Neuron (in vitro differentiated cells): ENCODE measurements at regions not wholly inside any gene's neighbourhood (a gene's known extent, or its start where the extent isn't known, plus 50 kb on each side); places are given as distances from the start of the nearest gene placed in this dataset.

Experiments used
- H2AFZ ChIP-seq: one replicate; pipeline ENCODE4 v1.6.1; 2013; ENCODE audit warnings: low read depth, mild to moderate bottlenecking, inconsistent platforms, low read length, moderate library complexity
- H3K27me3 ChIP-seq: one replicate; pipeline ENCODE4 v1.6.1; 2013; ENCODE audit warnings: low read length; ENCODE audit not compliant: insufficient read depth
- H3K36me3 ChIP-seq: one replicate; pipeline ENCODE4 v1.6.1; 2013; ENCODE audit warnings: low read length; ENCODE audit not compliant: insufficient read depth
- H3K4me1 ChIP-seq: one replicate; pipeline ENCODE4 v1.6.1; 2013; ENCODE audit warnings: low read length; ENCODE audit not compliant: insufficient read depth
- H3K4me3 ChIP-seq: 2 replicates; pipeline ENCODE4 v1.5.1; 2013; ENCODE audit warnings: mild to moderate bottlenecking, low read length, moderate library complexity
- H3K9me3 ChIP-seq: one replicate; pipeline ENCODE4 v1.6.1; 2013; ENCODE audit warnings: low read length

DNA sequence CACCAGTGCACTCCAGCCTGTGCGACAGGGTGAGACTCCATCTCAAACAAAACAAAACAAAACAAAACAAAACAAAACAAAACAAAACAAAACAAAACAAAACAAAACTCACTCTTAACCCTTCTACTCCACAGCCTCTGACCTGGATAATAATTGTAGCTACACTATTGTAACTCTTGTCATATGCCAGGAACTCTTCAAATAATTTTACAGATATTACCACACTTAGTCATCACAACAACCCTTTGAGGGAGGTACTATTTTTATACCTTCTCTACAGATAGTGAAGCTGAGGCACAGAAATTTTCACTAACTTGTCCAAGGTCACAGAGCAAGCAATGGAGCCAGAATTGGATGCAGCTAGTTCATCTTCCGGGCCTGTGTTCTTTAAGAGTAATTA is 547.8 kb downstream of the ADGRL2 start:
- H3K9me3 ChIP-seq = peaks cover 8% of the 10 kb centered on the region
- H3K4me3 ChIP-seq = no peak overlapping the region
- H3K36me3 ChIP-seq = no peaks in the 10 kb centered on the region
- no peaks in the 10 kb centered on the region for H3K27me3 ChIP-seq
- no peak overlapping the region for H2AFZ ChIP-seq
- peaks cover 10% of the 10 kb centered on the region for H3K4me1 ChIP-seq

DNA sequence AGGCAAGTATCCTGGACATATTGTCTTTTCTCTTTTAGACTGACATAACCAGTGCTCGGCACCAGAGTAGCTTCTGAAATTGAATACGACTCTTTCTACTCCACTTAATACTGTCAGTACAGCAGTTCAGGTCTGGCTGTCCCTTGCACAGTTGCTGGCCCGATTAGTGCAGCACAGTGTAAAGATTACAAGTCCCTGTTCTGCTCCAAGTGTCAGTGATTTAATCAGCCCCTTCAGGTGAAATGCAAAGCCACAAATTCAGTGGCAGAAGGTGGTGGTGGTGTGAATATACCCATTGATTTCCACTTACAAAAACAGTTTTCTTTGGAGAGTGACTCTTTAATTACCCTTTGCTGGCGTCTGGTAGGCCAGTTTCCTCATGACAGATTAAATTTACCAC is 545.4 kb downstream of the ADGRL2 start:
- Histone ChIP-seq H3K4me1 (no peaks in the 10 kb centered on the region), H3K4me3 (no peak overlapping the region), H3K27me3 (no peaks in the 10 kb centered on the region), H3K36me3 (no peaks in the 10 kb centered on the region), H2AFZ (no peak overlapping the region), H3K9me3 (peaks cover 8% of the 10 kb centered on the region)

DNA sequence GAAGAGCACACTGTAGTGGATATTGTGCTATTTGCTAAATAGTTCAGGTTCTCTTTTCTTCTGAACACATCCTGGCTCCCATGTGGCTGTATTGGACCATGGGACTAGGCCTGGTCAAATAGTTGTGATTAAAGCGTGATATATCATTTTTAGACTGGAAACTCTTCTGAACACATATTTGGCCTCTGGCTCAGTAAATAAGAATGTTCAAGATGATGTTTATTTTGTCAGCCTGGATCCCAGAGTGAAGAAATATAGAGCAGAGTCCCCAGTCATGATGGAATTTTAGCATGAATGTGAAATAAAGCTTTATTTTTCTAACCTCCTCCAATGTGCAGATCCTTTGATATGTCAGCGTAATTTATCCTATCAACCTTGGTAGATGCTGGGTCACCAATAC is 542.6 kb downstream of the ADGRL2 start:
- H3K4me3 ChIP-seq = no peak overlapping the region
- H2AFZ ChIP-seq = no peak overlapping the region
- no peaks in the 10 kb centered on the region for H3K4me1 ChIP-seq
- no peaks in the 10 kb centered on the region for H3K9me3 ChIP-seq
- no peaks in the 10 kb centered on the region for H3K27me3 ChIP-seq
- H3K36me3 ChIP-seq = no peaks in the 10 kb centered on the region

DNA sequence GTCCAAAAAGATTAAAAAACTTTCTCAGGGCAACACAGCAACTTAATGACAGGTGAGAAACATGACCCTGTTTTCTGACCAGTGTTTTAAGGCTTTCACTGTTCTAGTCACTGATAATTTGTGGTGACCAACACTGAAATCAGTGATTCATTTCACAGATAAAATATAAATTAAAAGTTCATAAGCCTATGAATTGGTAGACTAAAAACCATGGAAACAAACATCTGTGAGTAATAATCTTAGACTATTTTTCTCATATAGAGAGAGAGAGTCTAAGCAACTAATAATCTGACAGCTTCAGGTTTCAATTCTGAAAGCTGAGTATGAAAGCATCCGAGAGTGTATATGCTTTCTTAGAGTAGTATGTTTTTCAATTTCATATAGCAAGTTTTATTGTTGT is 536.9 kb downstream of the ADGRL2 start:
- no peak overlapping the region for H2AFZ ChIP-seq
- H3K9me3 ChIP-seq = no peaks in the 10 kb centered on the region
- H3K4me1 ChIP-seq = no peaks in the 10 kb centered on the region
- H3K27me3 ChIP-seq = no peaks in the 10 kb centered on the region
- H3K36me3 ChIP-seq = no peaks in the 10 kb centered on the region
- H3K4me3 ChIP-seq = no peak overlapping the region

DNA sequence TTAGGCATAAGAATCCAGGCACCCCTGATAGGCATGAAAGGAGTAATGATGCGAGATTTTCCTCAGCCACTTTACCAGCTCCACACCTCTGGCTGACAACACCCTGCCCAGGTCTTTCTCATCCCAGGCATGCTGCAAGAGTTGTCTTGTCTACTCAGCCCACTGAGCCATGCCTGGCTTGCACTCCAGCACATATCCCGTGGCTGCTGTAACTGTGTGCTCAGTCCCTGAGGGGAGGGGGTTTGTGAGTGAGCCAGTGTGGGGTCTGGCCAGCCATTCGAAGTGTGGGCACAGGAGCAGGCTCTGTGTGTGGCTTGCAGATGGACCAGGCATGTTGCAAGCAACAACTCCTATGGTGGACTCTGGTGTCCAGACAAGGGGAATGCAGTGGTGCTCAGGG is 529.6 kb downstream of the ADGRL2 start:
- peaks cover 8% of the 10 kb centered on the region for H3K4me1 ChIP-seq
- H3K36me3 ChIP-seq = no peaks in the 10 kb centered on the region
- H3K27me3 ChIP-seq = no peaks in the 10 kb centered on the region
- peaks cover 5% of the 10 kb centered on the region for H3K9me3 ChIP-seq
- H2AFZ ChIP-seq = no peak overlapping the region
- no peak overlapping the region for H3K4me3 ChIP-seq

DNA sequence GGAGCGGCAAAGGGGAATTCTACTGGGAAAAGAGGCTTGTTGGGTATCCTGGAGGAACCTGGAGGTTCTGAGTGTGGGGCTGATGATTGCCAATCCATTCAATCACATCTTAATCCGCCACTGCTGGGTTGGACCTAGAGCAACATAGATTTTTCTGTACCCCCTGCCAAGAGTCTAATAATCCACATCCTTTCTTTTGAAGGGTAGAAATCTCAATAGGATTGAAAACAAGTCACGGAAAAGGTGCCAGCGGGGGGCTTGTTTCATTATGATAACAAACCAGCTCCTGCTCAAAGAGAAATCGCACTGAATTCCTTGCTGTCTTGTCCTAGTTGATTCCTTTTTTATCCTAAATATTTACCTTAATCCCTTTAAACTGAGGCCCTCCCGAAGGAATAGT is 528.5 kb downstream of the ADGRL2 start:
- no peak overlapping the region for H2AFZ ChIP-seq
- H3K27me3 ChIP-seq = no peaks in the 10 kb centered on the region
- H3K9me3 ChIP-seq = peaks cover 5% of the 10 kb centered on the region
- no peaks in the 10 kb centered on the region for H3K36me3 ChIP-seq
- H3K4me3 ChIP-seq = no peak overlapping the region
- H3K4me1 ChIP-seq = peaks cover 8% of the 10 kb centered on the region

DNA sequence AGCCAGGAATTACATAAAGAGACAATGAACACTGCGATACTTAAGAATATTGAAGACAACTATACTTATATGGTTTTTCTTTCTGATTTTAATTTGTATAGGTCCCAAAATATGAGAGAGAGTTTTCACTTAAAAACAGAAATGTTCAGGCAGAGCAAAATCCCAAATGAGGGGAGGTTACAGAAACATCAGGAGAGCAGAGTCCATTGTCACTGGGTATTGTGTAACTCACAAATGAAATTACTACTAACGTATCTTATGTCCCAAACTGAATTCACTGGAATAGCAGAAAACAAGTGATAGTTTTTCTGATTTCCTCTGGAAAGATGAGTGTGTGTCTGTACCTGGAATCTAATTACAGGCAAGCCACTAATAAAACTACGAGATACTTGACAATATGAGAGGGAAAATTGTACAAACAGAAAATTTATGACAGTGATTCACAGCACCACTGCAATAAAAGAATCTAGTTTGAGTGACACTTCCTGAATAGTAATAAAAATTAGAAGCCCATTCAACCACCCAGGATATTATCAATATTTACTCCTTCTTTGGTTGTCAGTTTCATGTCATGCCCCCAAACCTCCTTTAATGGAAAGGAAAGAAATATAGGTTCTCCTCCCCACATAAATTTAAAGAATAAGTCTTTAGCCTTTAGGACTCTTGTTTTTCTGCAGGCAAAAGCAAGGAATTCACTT is 522.6 kb downstream of the ADGRL2 start:
- H3K4me1 ChIP-seq = peaks cover 8% of the 10 kb centered on the region
- no peaks in the 10 kb centered on the region for H3K27me3 ChIP-seq
- H3K4me3 ChIP-seq = no peak overlapping the region
- H3K36me3 ChIP-seq = no peaks in the 10 kb centered on the region
- no peak overlapping the region for H2AFZ ChIP-seq
- peaks cover 2% of the 10 kb centered on the region for H3K9me3 ChIP-seq

DNA sequence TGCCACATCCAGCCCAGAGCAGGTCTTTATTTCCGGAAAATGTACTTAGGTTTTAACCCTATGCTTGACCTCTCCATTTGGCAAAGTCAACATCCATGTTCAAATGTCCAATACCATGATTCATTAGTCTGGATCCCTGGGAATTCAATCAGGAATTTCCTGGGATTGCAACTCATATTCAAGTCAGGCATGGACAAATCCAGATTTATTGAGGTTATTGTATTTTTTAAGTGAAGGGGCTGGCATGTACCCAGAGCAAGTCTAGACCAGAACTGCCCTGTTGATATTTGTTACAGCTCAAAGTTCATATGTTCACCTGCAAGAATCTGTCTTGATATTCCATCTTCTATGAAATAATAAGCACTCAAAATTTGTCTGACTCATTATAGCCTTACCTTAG is 521.1 kb downstream of the ADGRL2 start:
- H3K4me1 ChIP-seq = peaks cover 8% of the 10 kb centered on the region
- H3K27me3 ChIP-seq = no peaks in the 10 kb centered on the region
- H3K36me3 ChIP-seq = no peaks in the 10 kb centered on the region
- H2AFZ ChIP-seq = no peak overlapping the region
- H3K9me3 ChIP-seq = peaks cover 2% of the 10 kb centered on the region
- H3K4me3 ChIP-seq = no peak overlapping the region

DNA sequence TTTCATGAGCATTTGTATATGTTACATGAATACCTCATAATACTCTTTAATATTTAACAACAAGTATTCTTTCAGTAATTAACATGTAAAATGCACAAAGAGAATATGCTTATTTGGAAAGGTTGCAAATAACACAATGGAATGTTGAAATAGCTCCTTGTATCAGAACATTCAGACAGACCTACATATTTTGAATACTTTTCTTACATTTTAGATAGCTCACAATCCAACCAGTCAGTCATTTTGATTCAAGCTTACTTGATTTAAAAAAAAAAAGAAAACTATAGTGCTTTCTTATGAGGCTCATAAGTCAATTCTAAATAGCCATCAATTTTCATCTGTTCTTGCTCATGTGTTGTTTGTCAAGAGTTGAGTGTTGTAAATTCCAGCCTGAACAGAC is 518.8 kb downstream of the ADGRL2 start:
- H2AFZ ChIP-seq = no peak overlapping the region
- peaks cover 8% of the 10 kb centered on the region for H3K4me1 ChIP-seq
- H3K36me3 ChIP-seq = no peaks in the 10 kb centered on the region
- H3K4me3 ChIP-seq = no peak overlapping the region
- no peaks in the 10 kb centered on the region for H3K27me3 ChIP-seq
- H3K9me3 ChIP-seq = peaks cover 2% of the 10 kb centered on the region

DNA sequence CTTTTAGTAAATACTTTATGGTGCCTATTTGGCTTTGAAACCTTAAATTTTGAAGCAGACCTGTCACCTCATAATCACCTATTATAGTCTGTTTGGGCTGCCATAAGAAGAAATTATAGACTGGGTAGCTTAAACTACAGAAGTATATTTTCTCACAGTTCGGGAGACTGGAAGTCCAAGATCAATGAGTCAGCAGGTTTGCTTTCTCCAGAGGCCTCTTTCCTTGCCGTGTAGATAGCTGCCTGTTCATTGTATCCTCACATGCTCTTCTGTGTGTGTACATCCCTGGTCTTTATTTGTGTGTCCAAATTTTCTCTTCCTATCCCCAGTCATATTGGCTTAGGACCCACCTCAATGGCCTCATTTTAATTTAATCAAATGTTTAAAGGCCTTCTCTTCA is 518.2 kb downstream of the ADGRL2 start:
- no peak overlapping the region for H3K4me3 ChIP-seq
- H3K27me3 ChIP-seq = no peaks in the 10 kb centered on the region
- peaks cover 8% of the 10 kb centered on the region for H3K4me1 ChIP-seq
- peaks cover 2% of the 10 kb centered on the region for H3K9me3 ChIP-seq
- H2AFZ ChIP-seq = no peak overlapping the region
- H3K36me3 ChIP-seq = no peaks in the 10 kb centered on the region

DNA sequence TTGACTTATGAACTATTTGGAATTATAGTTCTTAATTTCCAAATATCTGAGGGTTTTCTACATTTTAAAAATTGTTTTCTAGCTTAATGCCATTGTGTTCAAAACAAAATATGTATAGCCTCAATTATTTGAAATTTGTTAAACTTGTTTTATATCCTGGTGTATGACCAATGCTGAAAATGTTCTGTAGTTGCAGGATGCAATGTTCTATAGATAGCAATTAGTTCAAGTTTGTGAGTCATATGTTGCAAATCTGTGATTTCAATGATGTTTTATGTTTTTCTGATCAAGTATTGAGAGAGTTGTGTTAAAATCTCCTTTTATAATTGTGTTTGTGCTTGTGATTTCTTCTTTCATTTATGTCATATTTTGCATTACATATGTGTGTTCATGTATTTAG is 517.5 kb downstream of the ADGRL2 start:
- no peak overlapping the region for H2AFZ ChIP-seq
- peaks cover 2% of the 10 kb centered on the region for H3K9me3 ChIP-seq
- H3K36me3 ChIP-seq = no peaks in the 10 kb centered on the region
- H3K4me1 ChIP-seq = peaks cover 7% of the 10 kb centered on the region
- H3K27me3 ChIP-seq = no peaks in the 10 kb centered on the region
- no peak overlapping the region for H3K4me3 ChIP-seq

DNA sequence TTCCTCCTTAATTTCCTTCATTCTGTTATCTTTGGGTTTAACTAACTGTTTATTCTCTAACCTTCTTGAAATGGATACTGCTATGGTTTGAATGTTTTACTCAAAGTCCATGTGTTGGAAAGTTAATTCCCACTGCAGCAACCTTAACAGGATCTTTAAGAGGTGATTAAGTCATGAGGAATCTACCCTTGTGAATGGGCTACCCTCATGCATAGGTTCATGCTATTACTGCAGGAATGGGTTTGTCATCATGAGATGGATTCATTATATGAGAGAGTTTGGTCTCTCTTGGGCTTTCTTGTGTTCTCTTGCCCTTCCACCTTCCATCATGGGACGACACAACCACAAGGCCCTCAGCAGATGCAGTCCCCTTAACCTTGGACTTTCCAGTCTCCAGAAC is 516.9 kb downstream of the ADGRL2 start:
- Histone ChIP-seq H2AFZ (no peak overlapping the region), H3K9me3 (peaks cover 2% of the 10 kb centered on the region), H3K4me1 (peaks cover 1% of the 10 kb centered on the region), H3K36me3 (no peaks in the 10 kb centered on the region), H3K27me3 (no peaks in the 10 kb centered on the region), H3K4me3 (no peak overlapping the region)

DNA sequence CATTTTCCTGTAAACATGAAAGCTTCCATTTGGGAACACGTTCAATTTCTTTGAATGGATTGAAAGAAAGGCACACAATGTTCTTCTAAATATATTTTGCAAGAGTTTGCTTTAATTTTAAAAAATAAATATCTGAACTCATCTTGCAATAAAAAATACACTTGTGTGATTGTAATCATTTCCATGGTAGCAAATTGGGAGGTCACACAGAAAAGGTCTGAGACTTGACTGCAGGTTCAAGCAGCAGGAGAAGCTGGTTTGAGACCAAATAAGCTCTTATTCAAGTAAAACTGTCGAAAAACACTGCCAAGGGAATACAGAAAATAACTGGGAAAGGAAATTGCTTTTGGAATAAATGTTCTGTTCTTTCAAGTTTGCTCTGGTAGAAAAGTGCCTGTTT is 498.9 kb downstream of the ADGRL2 start:
- no peaks in the 10 kb centered on the region for H3K4me1 ChIP-seq
- no peak overlapping the region for H2AFZ ChIP-seq
- no peaks in the 10 kb centered on the region for H3K9me3 ChIP-seq
- H3K36me3 ChIP-seq = no peaks in the 10 kb centered on the region
- no peak overlapping the region for H3K4me3 ChIP-seq
- no peaks in the 10 kb centered on the region for H3K27me3 ChIP-seq

DNA sequence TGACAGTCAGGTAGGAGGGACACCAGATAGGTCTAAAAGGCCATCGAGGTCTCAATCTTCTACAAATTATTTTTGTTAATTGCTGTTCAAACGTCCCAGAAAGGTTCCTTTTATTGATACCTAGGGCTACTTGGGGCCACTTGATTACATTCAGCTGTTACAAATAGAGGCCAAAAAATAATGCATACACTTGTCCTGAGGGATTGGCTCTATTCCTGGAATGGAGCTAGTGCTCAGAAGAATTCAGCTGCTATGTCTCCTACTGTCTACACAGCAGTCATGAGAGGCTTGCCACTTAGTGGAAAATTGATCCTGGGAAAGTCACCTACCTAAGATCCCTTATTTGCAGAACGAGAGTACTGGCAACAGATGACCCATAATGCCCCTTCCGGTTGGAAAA is 498.3 kb downstream of the ADGRL2 start:
- Histone ChIP-seq H3K36me3 (no peaks in the 10 kb centered on the region), H3K9me3 (no peaks in the 10 kb centered on the region), H3K4me1 (no peaks in the 10 kb centered on the region), H3K4me3 (no peak overlapping the region), H2AFZ (no peak overlapping the region), H3K27me3 (no peaks in the 10 kb centered on the region)
